Stomach (tissue), 4 donors: ENCODE measurements at regions not wholly inside any gene's neighbourhood (a gene's known extent, or its start where the extent isn't known, plus 50 kb on each side); places are given as distances from the start of the nearest gene placed in this dataset.

Source experiments
- CTCF ChIP-seq, 7 experiments: fragments of 450-650 bp in 4 of 7; fragments of 200-600 bp in 3 of 7; sonication (generic) in 3 of 7; IDR thresholded peaks; one replicate each; pipeline ENCODE4 v1.5.1; 2016 to 2019; ENCODE audit warnings: antibody characterized with exemption in 7 of 7, control low read depth in 2 of 7, mild to moderate bottlenecking in 1 of 7
- EP300 ChIP-seq: sonication (generic); formaldehyde crosslinking; IDR thresholded peaks from one replicate; pipeline ENCODE4 v1.6.1; 2017; ENCODE audit warnings: antibody characterized with exemption
- POLR2A ChIP-seq, 4 donors: fragments of 450-650 bp; IDR thresholded peaks; one replicate each; pipeline ENCODE4 v1.6.1; 2016; ENCODE audit warnings: antibody characterized with exemption in 4 of 4, control low read depth in 2 of 4, mild to moderate bottlenecking in 1 of 4, moderate library complexity in 1 of 4
- POLR2AphosphoS5 ChIP-seq, 3 donors: sonication (generic); formaldehyde crosslinking; IDR thresholded peaks; one replicate each; pipeline ENCODE4 v1.6.1; 2016; ENCODE audit warnings: antibody characterized with exemption in 3 of 3

- TF ChIP-seq CTCF (IDR thresholded peaks at IDR 0.05) (no peak), POLR2AphosphoS5 (IDR thresholded peaks at IDR 0.05) (no peak), POLR2A (IDR thresholded peaks at IDR 0.05) (no peak), EP300 (no peak)
Measured at GRCh38 chr12:131461096-131461495, 249.8 kb upstream of the SFSWAP start.
